ENCODE measurements at regions not wholly inside any gene's neighbourhood (a gene's known extent, or its start where the extent isn't known, plus 50 kb on each side); places are given as distances from the start of the nearest gene placed in this dataset.

GRCh38 chr4:129748991-129749390 lies 653.0 kb downstream of the C4orf33 start:
- DNase-seq: no peak

- no peak for DNase-seq
These were observed 655.7 kb downstream of the C4orf33 start for GRCh38 chr4:129751646-129752045.

- DNase-seq: no peak
These were observed 687.6 kb downstream of the C4orf33 start for GRCh38 chr4:129783596-129783995.

GRCh38 chr4:129788486-129788885 lies 692.5 kb downstream of the C4orf33 start:
- no peak for DNase-seq

GRCh38 chr4:129804461-129804981 lies 708.6 kb downstream of the C4orf33 start:
- DNase-seq: no peak

GRCh38 chr4:129806986-129807385 lies 711.0 kb downstream of the C4orf33 start:
- no peak for DNase-seq

- no peak for DNase-seq
These were observed 712.3 kb downstream of the C4orf33 start for GRCh38 chr4:129808242-129808641.

GRCh38 chr4:129821073-129821472 lies 725.1 kb downstream of the C4orf33 start:
- DNase-seq: no peak

GRCh38 chr4:129821963-129822362 lies 726.0 kb downstream of the C4orf33 start:
- no peak for DNase-seq

- no peak for DNase-seq
These were observed 726.7 kb downstream of the C4orf33 start for GRCh38 chr4:129822701-129823100.

GRCh38 chr4:129823105-129823504 lies 727.2 kb downstream of the C4orf33 start:
- no peak for DNase-seq

GRCh38 chr4:129829373-129829772 lies 733.4 kb downstream of the C4orf33 start:
- no peak for DNase-seq

- DNase-seq: peak; percentile 90
These were observed 743.7 kb downstream of the C4orf33 start for GRCh38 chr4:129839687-129840086.

- no peak for DNase-seq
These were observed 746.1 kb downstream of the C4orf33 start for GRCh38 chr4:129842096-129842495.

- peak; percentile 75 for DNase-seq
These were observed 756.5 kb downstream of the C4orf33 start for GRCh38 chr4:129852434-129852833.

- peak; percentile 56 for DNase-seq
These were observed 757.9 kb downstream of the C4orf33 start for GRCh38 chr4:129853685-129854467.

GRCh38 chr4:129862461-129862860 lies 766.5 kb downstream of the C4orf33 start:
- DNase-seq: no peak

GRCh38 chr4:129863206-129863605 lies 767.3 kb downstream of the C4orf33 start:
- no peak for DNase-seq

GRCh38 chr4:129883996-129884395 lies 788.0 kb downstream of the C4orf33 start:
- no peak for DNase-seq

- DNase-seq: no peak
These were observed 801.2 kb downstream of the C4orf33 start for GRCh38 chr4:129897111-129897510.

- DNase-seq: no peak
These were observed 803.9 kb downstream of the C4orf33 start for GRCh38 chr4:129899849-129900248.

- DNase-seq: no peak
These were observed 804.5 kb downstream of the C4orf33 start for GRCh38 chr4:129900430-129900953.

GRCh38 chr4:129901205-129901604 lies 805.3 kb downstream of the C4orf33 start:
- DNase-seq: no peak

GRCh38 chr4:129903861-129904260 lies 807.9 kb downstream of the C4orf33 start:
- DNase-seq: no peak

- DNase-seq: no peak
These were observed 809.3 kb downstream of the C4orf33 start for GRCh38 chr4:129905256-129905655.

All from RPMI8226 (cell line).